Peyer's patch (tissue), 4 donors: ENCODE measurements at regions not wholly inside any gene's neighbourhood (a gene's known extent, or its start where the extent isn't known, plus 50 kb on each side); places are given as distances from the start of the nearest gene placed in this dataset.

ENCODE experiments used
- DNase-seq, 3 donors: peaks; one replicate each; pipeline ENCODE4 v3.0.0-alpha.2; 2017 to 2019
- H3K27ac ChIP-seq, 4 donors: fragments of 200-600 bp; sonication (generic); one replicate each; pipeline ENCODE4 v1.5.1; 2016 to 2019
- H3K27me3 ChIP-seq, 2 donors: fragments of 200-600 bp; sonication (generic); one replicate each; pipeline ENCODE4 v1.5.1; 2019
- H3K36me3 ChIP-seq, 3 donors: fragments of 200-600 bp; sonication (generic); one replicate each; pipeline ENCODE4 v1.5.1; 2016 to 2019
- H3K4me1 ChIP-seq, 4 donors: fragments of 200-600 bp; sonication (generic); one replicate each; pipeline ENCODE4 v1.5.1; 2016 to 2019
- H3K4me3 ChIP-seq, 4 donors: fragments of 200-600 bp; sonication (generic); 1 replicate in 3 of 4; 2 replicates in 1 of 4; pipeline ENCODE4 v1.5.1; 2016 to 2019; ENCODE audit warnings: mild to moderate bottlenecking in 1 of 4
- H3K9me3 ChIP-seq, 4 donors: fragments of 200-600 bp; sonication (generic); one replicate each; pipeline ENCODE4 v1.5.1; 2016 to 2019; ENCODE audit warnings: mild to moderate bottlenecking in 1 of 4
- CTCF ChIP-seq, 6 experiments: fragments of 450-650 bp in 4 of 6; fragments of 200-600 bp in 2 of 6; sonication (generic) in 1 of 6; IDR thresholded peaks; one replicate each; pipeline ENCODE4 v1.5.1; 2017 to 2019; ENCODE audit warnings: antibody characterized with exemption in 6 of 6, mild to moderate bottlenecking in 3 of 6, moderate library complexity in 1 of 6
- POLR2A ChIP-seq, 2 donors: fragments of 450-650 bp; IDR thresholded peaks; one replicate each; pipeline ENCODE4 v1.5.1; 2017; ENCODE audit warnings: antibody characterized with exemption in 2 of 2, mild to moderate bottlenecking in 2 of 2, moderate library complexity in 2 of 2

- no peak for DNase-seq
- no peaks in the 10 kb centered on the region for H3K36me3 ChIP-seq
- H3K9me3 ChIP-seq: no peaks in the 10 kb centered on the region
- H3K27me3 ChIP-seq: no peaks in the 10 kb centered on the region
- H3K27ac ChIP-seq: no peak overlapping the region
- no peaks in the 10 kb centered on the region for H3K4me1 ChIP-seq
- no peak overlapping the region for H3K4me3 ChIP-seq
- TF ChIP-seq POLR2A (IDR thresholded peaks at IDR 0.05): no peak
Measured at GRCh38 chr10:47094636-47095035, 183.4 kb downstream of the PTPN20 start.

- no peak for DNase-seq
- TF ChIP-seq CTCF (IDR thresholded peaks at IDR 0.05) (no peak), POLR2A (IDR thresholded peaks at IDR 0.05) (no peak)
- Histone ChIP-seq H3K27ac (no peak overlapping the region), H3K4me3 (no peak overlapping the region), H3K36me3 (no peaks in the 10 kb centered on the region), H3K27me3 (no peaks in the 10 kb centered on the region), H3K9me3 (no peaks in the 10 kb centered on the region), H3K4me1 (no peaks in the 10 kb centered on the region)
Measured at GRCh38 chr10:47095211-47095610, 184.0 kb downstream of the PTPN20 start.

DNA sequence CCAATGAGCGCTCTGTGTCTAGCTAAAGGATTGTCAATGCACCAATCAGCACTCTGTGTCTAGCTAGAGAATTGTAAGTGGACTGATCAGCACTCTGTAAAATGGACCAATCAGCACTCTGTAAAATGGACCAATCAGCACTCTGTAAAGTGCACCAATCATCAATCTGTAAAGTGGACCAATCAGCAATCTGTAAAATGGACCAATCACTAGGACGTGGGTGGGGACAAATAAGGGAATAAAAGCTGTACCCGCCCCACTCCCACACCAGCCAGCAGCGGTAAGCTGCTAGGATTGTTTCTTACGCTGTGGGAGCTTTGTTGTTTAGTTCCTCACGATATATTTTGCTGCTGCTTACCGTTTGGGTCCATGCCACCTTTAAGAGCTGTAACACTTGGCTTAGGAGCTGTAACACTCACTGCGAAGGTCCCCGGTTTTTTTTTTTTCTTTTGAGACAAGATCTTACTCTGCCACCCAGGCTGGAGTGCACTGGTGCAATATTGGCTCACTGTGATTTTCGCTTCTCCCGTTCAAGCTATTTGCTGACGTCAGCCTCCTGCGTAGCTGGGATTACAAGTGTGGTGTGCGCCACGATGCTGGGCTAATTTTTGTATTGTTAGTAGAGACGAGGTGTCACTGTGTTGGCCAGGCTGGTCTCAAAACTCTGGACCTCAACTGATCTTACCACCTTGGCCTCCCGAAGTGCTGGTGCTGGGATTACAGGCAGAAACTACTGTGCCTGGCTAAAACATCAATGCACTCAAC is 184.8 kb downstream of the PTPN20 start:
- Histone ChIP-seq H3K4me1 (no peaks in the 10 kb centered on the region), H3K27me3 (no peaks in the 10 kb centered on the region), H3K9me3 (no peaks in the 10 kb centered on the region), H3K4me3 (no peak overlapping the region), H3K36me3 (no peaks in the 10 kb centered on the region), H3K27ac (no peak overlapping the region)
- TF ChIP-seq CTCF (IDR thresholded peaks at IDR 0.05) (no peak), POLR2A (IDR thresholded peaks at IDR 0.05) (no peak)
- DNase-seq: no peak

DNA sequence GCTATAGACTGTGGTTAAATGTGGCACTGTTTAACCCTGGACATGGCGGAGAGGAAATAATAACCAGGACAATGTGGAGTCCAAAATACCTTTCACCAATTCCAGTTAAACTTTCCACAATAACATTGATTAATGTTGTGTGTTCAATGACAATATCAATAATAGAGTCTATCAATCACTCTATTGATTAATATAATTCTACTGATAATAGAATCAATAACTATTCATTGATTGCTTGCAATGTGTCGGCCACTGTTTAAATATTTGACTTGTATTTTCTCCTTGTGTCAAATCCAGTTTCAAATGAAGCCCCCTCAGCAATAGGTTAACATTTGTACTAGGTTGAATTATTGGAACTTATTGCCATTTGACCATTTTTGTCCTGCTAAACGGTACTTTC is 187.0 kb downstream of the PTPN20 start:
- no peak overlapping the region for H3K4me3 ChIP-seq
- H3K27ac ChIP-seq: no peak overlapping the region
- H3K9me3 ChIP-seq: no peaks in the 10 kb centered on the region
- no peaks in the 10 kb centered on the region for H3K36me3 ChIP-seq
- no peaks in the 10 kb centered on the region for H3K4me1 ChIP-seq
- no peaks in the 10 kb centered on the region for H3K27me3 ChIP-seq
- DNase-seq: no peak
- TF ChIP-seq POLR2A (IDR thresholded peaks at IDR 0.05) (no peak), CTCF (IDR thresholded peaks at IDR 0.05) (no peak)

GRCh38 chr10:47098964-47099363 is 187.7 kb downstream of the PTPN20 start:
- Histone ChIP-seq H3K4me3 (no peak overlapping the region), H3K36me3 (no peaks in the 10 kb centered on the region), H3K4me1 (no peaks in the 10 kb centered on the region), H3K27ac (no peak overlapping the region), H3K27me3 (no peaks in the 10 kb centered on the region), H3K9me3 (no peaks in the 10 kb centered on the region)
- no peak for DNase-seq
- TF ChIP-seq POLR2A (IDR thresholded peaks at IDR 0.05): no peak
- TF ChIP-seq CTCF (IDR thresholded peaks at IDR 0.05): no peak

DNA sequence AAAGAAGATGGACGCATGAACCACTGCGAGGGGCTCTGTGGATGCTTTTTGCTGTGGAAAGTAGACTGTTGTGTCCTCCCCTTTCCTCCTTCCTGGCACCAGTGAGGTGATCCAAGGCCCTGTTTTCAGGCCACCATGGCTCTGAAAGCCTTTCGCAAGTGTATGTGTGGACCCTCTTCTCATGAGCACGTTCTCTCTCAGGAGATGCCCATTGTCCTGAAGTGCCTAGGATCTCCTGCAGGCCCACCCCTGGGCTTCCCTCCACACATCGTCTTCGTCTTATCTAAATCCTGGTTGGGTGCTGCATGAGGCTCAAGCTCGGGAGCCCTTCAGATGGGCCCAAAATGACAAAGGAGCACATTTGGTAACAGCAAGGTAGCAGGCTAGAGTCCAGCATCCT is 188.2 kb downstream of the PTPN20 start:
- no peak for DNase-seq
- Histone ChIP-seq H3K27ac (no peak overlapping the region), H3K27me3 (no peaks in the 10 kb centered on the region), H3K9me3 (no peaks in the 10 kb centered on the region), H3K4me3 (no peak overlapping the region), H3K36me3 (no peaks in the 10 kb centered on the region), H3K4me1 (no peaks in the 10 kb centered on the region)
- TF ChIP-seq CTCF (IDR thresholded peaks at IDR 0.05): no peak
- TF ChIP-seq POLR2A (IDR thresholded peaks at IDR 0.05): no peak
